ENCODE measurements at regions not wholly inside any gene's neighbourhood (a gene's known extent, or its start where the extent isn't known, plus 50 kb on each side); places are given as distances from the start of the nearest gene placed in this dataset.

GRCh38 chr11:64499261-64500004 lies 56.3 kb upstream of the SLC22A11 start:
- in situ Hi-C loops (cut with MboI; ENCODE audit: low sequenced_read_pairs), result no loop called here
- Histone ChIP-seq H3K4me3 (no peak overlapping the region), H3K4me1 (no peaks in the 10 kb centered on the region), H3K36me3 (replicated peaks) (no peaks in the 10 kb centered on the region), H3K27me3 (ENCODE audit: low read depth) (peaks cover 3% of the 10 kb centered on the region; the same call in 1 of the 2 replicates), H3K9me3 (no peaks in the 10 kb centered on the region; the same call in 1 of the 2 replicates)
- no peak for DNase-seq (ENCODE audit: low spot score in 2 of 2)

- H3K27me3 ChIP-seq (ENCODE audit: low read depth), result peaks cover 3% of the 10 kb centered on the region; the same call in 1 of the 2 replicates
- no peak overlapping the region for H3K4me3 ChIP-seq
- DNase-seq (ENCODE audit: low spot score in 2 of 2), result peak in 1 of 2 experiments; percentile 37
- H3K9me3 ChIP-seq, result no peaks in the 10 kb centered on the region
- H3K4me1 ChIP-seq, result no peaks in the 10 kb centered on the region
- in situ Hi-C loops (cut with MboI; ENCODE audit: low sequenced_read_pairs), result no loop called here
- no peaks in the 10 kb centered on the region for H3K36me3 ChIP-seq (replicated peaks)
Measured at GRCh38 chr11:64500176-64501013, 55.3 kb upstream of the SLC22A11 start.

- DNase-seq (ENCODE audit: low spot score in 2 of 2), result no peak
- no peaks in the 10 kb centered on the region for H3K9me3 ChIP-seq
- in situ Hi-C loops (cut with MboI; ENCODE audit: low sequenced_read_pairs), result no loop called here
- H3K27me3 ChIP-seq (ENCODE audit: low read depth), result peaks cover 3% of the 10 kb centered on the region; the same call in 1 of the 2 replicates
- H3K36me3 ChIP-seq (replicated peaks), result no peaks in the 10 kb centered on the region
- no peak overlapping the region for H3K4me3 ChIP-seq
- no peaks in the 10 kb centered on the region for H3K4me1 ChIP-seq
Measured at GRCh38 chr11:64501500-64502427, 54.0 kb upstream of the SLC22A11 start.

- H3K27me3 ChIP-seq (ENCODE audit: low read depth), result peaks cover 3% of the 10 kb centered on the region; the same call in 1 of the 2 replicates
- H3K9me3 ChIP-seq, result no peaks in the 10 kb centered on the region
- in situ Hi-C loops (cut with MboI; ENCODE audit: low sequenced_read_pairs), result no loop called here
- no peaks in the 10 kb centered on the region for H3K36me3 ChIP-seq (replicated peaks)
- DNase-seq (ENCODE audit: low spot score in 2 of 2), result no peak
- no peaks in the 10 kb centered on the region for H3K4me1 ChIP-seq
- no peak overlapping the region for H3K4me3 ChIP-seq
Measured at GRCh38 chr11:64502634-64503033, 53.1 kb upstream of the SLC22A11 start.

GRCh38 chr11:64503186-64503753 lies 52.5 kb upstream of the SLC22A11 start:
- no peaks in the 10 kb centered on the region for H3K4me1 ChIP-seq
- in situ Hi-C loops (cut with MboI; ENCODE audit: low sequenced_read_pairs), result no loop called here
- no peak overlapping the region for H3K4me3 ChIP-seq
- no peaks in the 10 kb centered on the region for H3K36me3 ChIP-seq (replicated peaks)
- no peaks in the 10 kb centered on the region; the same call in 1 of the 2 replicates for H3K27me3 ChIP-seq (ENCODE audit: low read depth)
- no peaks in the 10 kb centered on the region for H3K9me3 ChIP-seq
- DNase-seq (ENCODE audit: low spot score in 2 of 2), result no peak

GRCh38 chr11:64504999-64505398 lies 50.7 kb upstream of the SLC22A11 start:
- in situ Hi-C loops (cut with MboI; ENCODE audit: low sequenced_read_pairs), result no loop called here
- H3K4me1 ChIP-seq, result no peaks in the 10 kb centered on the region
- H3K27me3 ChIP-seq (ENCODE audit: low read depth), result no peaks in the 10 kb centered on the region; the same call in none of the 2 replicates
- no peak overlapping the region for H3K4me3 ChIP-seq
- no peaks in the 10 kb centered on the region for H3K9me3 ChIP-seq
- DNase-seq (ENCODE audit: low spot score in 2 of 2), result no peak
- no peaks in the 10 kb centered on the region for H3K36me3 ChIP-seq (replicated peaks)

Data from HAP-1 (cell line).